WERI-Rb-1 (cell line): ENCODE measurements at regions not wholly inside any gene's neighbourhood (a gene's known extent, or its start where the extent isn't known, plus 50 kb on each side); places are given as distances from the start of the nearest gene placed in this dataset.
"Not testable (repeated sequence)": the region's sequence is repeated elsewhere in the genome, so short reads cannot be mapped to it uniquely, and the experiment has no call there.

Experiments
- DNase-seq: peaks from one replicate; pipeline ENCODE4 v3.0.0-alpha.2; 2020
- H3K27ac ChIP-seq: fragments of 250-450 bp; sonication (Bioruptor Pico); 2 replicates; pipeline ENCODE4 v1.5.1; 2020; ENCODE audit warnings: mild to moderate bottlenecking, moderate library complexity
- H3K27me3 ChIP-seq: fragments of 250-450 bp; sonication (Bioruptor Pico); 2 replicates; pipeline ENCODE4 v1.5.1; 2021; ENCODE audit warnings: mild to moderate bottlenecking, low read depth, moderate library complexity; ENCODE audit not compliant: insufficient read depth, severe bottlenecking
- H3K36me3 ChIP-seq: fragments of 250-450 bp; sonication (Bioruptor Pico); 2 replicates; pipeline ENCODE4 v1.5.1; 2020; ENCODE audit warnings: mild to moderate bottlenecking, moderate library complexity
- H3K4me3 ChIP-seq: 2 replicates; pipeline ENCODE4 v1.5.1; 2011; ENCODE audit warnings: low read depth, mild to moderate bottlenecking, control low read depth, low read length
- H3K9me3 ChIP-seq: fragments of 250-450 bp; sonication (Bioruptor Pico); 2 replicates; pipeline ENCODE4 v1.5.1; 2021; ENCODE audit warnings: mild to moderate bottlenecking, moderate library complexity; ENCODE audit not compliant: severe bottlenecking
- CTCF ChIP-seq: IDR thresholded peaks from 2 replicates; pipeline ENCODE4 v1.5.1; 2011; ENCODE audit warnings: low read depth, mild to moderate bottlenecking, control low read depth, inconsistent platforms, low read length

GRCh38 chr3:182637350-182638110 is 155.8 kb upstream of the ATP11B start:
- Histone ChIP-seq H3K27me3 (peaks cover 74% of the 10 kb centered on the region), H3K9me3 (peaks cover 7% of the 10 kb centered on the region), H3K4me3 (no peak overlapping the region), H3K36me3 (no peaks in the 10 kb centered on the region), H3K27ac (no peak overlapping the region)
- DNase-seq, result no peak
- TF ChIP-seq CTCF, result no peak

GRCh38 chr3:182644013-182644412 is 149.3 kb upstream of the ATP11B start:
- no peak for DNase-seq
- no peak for TF ChIP-seq CTCF
- Histone ChIP-seq H3K27ac (no peak overlapping the region), H3K4me3 (no peak overlapping the region), H3K9me3 (peaks cover 7% of the 10 kb centered on the region), H3K27me3 (peaks cover 72% of the 10 kb centered on the region), H3K36me3 (no peaks in the 10 kb centered on the region)

GRCh38 chr3:182644790-182645433 is 148.4 kb upstream of the ATP11B start:
- Histone ChIP-seq H3K9me3 (peaks cover 6% of the 10 kb centered on the region), H3K27ac (no peak overlapping the region), H3K4me3 (no peak overlapping the region), H3K27me3 (peaks cover 66% of the 10 kb centered on the region), H3K36me3 (no peaks in the 10 kb centered on the region)
- no peak for TF ChIP-seq CTCF
- no peak for DNase-seq

- Histone ChIP-seq H3K27me3 (peaks cover 34% of the 10 kb centered on the region), H3K9me3 (no peaks in the 10 kb centered on the region), H3K4me3 (no peak overlapping the region), H3K36me3 (no peaks in the 10 kb centered on the region), H3K27ac (no peak overlapping the region)
- DNase-seq, result no peak
- no peak for TF ChIP-seq CTCF
Measured at GRCh38 chr3:182650568-182651128, 142.7 kb upstream of the ATP11B start.

- H3K27me3 ChIP-seq, result peaks cover 36% of the 10 kb centered on the region
- no peak overlapping the region for H3K4me3 ChIP-seq
- H3K9me3 ChIP-seq, result no peaks in the 10 kb centered on the region
- no peak for DNase-seq
- no peak overlapping the region for H3K27ac ChIP-seq
- TF ChIP-seq CTCF, result no peak
- no peaks in the 10 kb centered on the region for H3K36me3 ChIP-seq
Measured at GRCh38 chr3:182651461-182651860, 141.8 kb upstream of the ATP11B start.

- not testable (repeated sequence) for DNase-seq
Measured at GRCh38 chr3:182653065-182653464, 140.2 kb upstream of the ATP11B start.

More at GRCh38 chr3:182653065-182653464, 140.2 kb upstream of the ATP11B start:
- peaks cover 46% of the 10 kb centered on the region for H3K27me3 ChIP-seq
- not testable (repeated sequence) for H3K36me3 ChIP-seq, H3K4me3 ChIP-seq, H3K27ac ChIP-seq, H3K9me3 ChIP-seq
